ENCODE measurements at regions not wholly inside any gene's neighbourhood (a gene's known extent, or its start where the extent isn't known, plus 50 kb on each side); places are given as distances from the start of the nearest gene placed in this dataset.

DNA sequence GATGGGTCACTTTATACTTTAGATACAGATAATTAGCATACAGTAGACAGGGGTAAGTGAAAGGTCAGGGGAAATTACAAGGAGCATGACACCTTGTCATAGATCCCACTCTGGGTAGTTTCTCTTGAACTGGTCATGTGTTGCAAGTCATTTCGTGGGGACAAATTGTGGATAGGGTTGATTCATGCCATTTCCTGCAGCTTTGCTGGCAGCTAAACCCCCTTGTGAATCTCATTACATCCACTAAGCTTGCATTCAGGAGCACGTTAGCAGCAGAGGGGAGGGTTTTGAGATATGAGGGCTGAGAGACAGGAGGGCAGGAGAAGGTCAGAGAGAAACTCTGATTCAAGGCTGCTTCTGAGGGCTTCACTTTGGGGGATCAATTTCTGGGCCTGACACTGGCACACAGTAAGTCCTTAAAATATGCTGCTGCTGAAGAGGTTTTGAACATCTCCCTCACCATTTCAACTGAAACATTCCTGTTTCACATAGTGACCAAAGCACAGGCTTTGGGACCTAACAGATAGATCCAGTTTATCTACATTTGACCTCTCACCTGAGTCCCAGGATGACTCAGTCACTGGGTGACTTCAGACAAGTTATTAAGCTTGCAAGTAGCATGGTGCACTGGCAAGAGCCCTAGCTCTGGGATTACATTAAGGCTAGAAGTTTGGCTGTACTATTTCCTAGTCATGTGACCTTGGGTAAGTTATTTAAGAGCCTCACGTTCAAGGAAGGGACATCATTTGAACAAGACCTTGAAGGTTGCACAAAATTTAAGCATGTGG is 206.0 kb upstream of the USP24 start:
- DNase-seq, result no peak

DNA sequence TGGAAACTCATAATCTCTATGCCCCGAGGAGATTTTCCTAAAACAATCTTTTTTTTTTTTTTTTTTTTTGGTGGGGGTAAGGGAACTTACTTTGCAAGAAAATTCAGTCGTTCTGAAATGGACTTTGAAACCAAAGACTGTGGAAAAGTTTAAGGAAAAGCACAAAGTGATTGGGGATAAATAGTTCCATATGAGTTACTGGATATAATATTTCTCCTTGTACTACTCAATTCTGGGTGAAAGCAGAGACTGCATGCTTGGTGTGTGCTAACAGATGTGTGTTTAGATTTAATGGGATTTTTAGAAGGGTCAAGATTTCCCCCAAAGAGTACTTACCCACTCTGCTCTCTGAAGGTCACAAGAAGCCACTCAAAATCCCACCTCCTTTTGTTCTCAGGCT is 204.9 kb upstream of the USP24 start:
- DNase-seq, result no peak

DNA sequence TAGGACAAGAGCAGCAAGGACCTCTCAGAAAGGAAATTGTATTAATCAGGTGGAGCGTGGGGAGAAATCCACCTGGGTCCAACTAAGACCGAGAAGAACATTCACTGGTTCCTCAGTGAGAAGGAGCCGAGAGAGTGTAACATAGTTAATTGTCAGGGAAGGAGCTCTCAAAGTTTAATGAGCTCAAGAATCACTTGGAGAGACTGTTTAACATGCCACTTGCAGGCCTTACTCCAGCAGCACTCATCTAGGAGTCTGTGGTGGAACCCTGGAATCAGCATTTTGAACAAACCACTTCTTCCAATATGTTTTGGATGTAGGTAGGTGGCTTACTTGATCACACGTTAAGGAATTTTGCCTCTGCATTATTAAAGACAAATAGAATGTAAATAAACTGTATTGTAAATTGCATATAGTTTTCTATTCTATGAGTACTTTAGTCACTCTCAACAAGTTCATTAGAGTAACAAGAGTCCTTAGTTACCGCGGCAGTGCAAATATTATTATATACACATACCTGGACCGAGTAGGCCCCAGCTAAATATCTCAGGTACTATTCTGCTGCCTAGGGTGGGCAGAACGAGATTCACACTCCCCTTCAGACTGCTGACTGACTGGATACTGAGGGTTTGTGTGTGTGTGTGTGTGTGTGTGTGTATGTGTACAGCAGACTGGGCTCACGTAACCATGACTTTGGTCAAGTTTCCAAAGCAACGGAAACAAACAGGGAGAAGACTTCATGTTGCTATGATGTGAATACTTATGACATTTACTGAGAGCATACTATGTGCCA is 203.2 kb upstream of the USP24 start:
- no peak for DNase-seq

DNA sequence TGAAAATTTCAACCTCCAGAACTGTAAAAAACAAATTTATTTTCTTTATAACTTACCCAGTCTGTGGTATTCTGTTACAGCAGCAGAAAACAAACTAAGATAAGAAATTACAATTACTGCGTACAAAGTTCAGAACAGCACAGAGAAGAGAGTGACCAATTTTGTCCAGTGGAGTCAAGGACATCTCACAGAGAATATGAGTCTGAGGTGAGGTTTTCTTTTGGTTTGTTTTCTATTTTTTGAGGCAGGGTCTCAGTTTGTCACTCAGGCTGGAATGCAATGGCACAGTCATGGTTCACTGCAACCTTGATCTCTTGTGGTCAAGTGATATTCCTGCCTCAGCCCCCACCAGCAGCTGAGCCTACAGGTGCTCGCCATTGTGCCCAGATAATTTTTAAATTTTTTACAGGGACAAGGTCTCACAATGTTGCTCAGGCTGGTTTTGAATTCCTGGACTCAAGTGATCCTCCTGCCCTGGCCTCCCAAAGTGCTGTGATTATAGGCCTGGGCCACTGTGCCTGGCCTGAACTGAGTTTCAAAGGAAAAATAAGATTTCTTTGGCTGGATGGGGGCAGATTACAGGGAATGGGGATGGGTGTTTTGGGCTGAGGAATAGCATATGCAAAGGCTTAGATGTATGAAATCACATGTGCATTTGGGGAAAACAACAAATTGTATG is 201.1 kb upstream of the USP24 start:
- DNase-seq, result no peak

DNA sequence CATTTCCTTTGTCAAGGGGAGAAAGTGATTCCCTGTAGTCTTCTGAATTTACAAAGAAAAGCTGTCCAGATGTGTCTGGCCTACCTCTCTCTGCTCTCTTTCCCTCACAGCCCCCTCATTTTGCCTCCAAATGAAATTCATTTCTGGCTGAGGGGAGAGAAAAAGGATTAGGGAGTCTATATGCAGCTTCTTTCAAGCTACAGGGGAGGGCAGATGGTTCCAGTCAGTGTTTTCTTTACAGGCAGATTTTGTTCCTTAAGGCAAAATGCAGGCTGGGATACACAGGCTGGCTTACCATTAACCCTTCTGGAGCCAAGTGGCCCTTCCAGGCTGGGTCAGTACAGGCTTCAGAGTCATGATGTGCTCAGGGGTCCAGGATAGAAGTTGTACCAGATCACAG is 198.1 kb upstream of the USP24 start:
- no peak for DNase-seq

DNA sequence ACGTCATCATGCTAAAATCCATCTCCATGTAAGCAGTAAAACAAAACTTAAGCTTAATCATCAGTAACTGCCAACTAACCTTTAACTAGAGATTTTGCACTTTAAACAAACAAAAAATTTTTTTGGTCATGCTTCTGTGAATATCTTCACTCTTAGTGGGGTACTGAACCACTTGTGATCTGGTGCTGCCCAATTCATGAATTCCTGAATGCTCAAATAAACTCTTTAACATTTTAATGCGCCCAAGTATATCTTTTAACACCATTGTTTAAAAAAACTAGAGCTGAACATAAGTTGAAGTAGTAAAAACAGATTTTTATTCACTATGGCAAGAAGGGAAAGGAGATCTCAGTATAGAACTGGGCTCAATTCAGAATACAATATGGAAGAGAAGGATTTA is 196.9 kb upstream of the USP24 start:
- DNase-seq, result no peak

DNA sequence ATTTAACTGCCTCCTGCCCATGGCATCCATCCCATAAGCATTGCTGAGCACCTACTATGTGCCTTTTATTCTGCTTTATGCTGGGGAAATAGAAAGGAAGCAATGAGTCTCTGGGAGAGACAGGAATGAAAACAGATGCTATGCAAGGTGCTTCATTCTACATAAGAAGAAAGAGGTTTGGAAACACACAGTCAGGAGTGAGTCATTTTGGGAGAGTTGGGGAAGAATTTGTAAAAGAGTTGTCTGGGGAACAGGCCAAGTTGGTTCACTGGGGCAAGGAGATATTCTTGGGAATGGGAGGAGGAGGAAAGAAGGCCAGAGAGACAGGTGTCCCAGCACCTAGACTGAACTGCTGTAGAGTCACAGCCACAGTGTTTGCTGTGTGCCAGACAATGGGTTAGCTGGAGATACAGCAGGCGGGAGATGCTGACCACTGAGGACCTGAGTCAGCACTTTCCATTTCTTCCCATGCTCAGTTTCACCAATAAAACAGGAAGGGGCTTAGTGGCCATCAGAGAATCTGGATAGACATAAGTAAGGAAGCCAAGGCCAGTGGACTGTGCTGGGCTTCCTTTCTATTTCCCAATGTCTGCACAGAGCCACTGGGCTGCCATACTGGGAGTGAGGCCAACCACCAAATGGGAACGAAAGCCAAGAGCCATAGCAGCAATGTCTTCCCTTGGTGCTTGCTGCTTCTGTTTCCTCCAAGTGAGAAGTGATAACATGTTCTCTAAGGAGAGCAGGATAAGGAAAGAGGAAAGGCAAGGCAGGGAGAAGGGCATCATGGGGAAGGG is 187.7 kb upstream of the USP24 start:
- no peak for DNase-seq

DNA sequence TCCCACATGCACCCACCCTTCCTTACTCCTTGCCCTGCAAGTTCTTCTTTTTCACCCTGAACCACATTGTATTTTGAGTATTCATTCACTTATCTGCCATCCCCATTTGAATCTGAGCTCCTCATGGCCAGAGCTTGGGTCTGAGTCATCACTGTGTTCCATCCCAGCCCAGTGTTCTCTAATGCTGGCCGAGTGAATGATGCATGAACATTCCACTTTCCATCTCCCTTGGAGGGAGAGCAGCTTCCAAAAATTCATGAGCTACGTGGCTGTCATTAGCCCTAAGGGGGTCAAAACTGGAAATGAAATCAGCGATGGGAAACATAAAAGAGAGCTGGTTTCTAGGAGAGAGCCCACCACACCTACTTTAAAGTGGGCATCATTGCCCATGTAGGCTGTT is 187.0 kb upstream of the USP24 start:
- no peak for DNase-seq

DNA sequence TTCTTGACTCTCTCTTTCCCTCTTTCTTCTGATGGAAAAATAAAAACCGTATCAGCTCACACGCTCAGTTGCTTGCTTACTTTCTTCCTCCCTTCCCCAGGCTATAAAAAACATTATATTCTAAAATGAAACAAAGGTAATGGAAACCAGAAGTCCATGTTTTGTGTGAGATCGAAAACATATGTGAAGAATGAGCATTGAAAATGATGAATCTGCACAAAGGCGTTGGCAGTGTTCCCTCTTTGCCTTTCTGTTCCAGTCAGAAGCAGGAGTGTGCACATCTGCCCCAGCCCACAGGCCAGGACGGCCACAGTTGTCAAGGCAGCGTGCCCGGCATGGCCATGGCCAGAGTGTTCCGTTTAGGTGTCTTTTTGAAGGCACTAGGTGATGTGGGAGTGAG is 185.3 kb upstream of the USP24 start:
- DNase-seq, result no peak

DNA sequence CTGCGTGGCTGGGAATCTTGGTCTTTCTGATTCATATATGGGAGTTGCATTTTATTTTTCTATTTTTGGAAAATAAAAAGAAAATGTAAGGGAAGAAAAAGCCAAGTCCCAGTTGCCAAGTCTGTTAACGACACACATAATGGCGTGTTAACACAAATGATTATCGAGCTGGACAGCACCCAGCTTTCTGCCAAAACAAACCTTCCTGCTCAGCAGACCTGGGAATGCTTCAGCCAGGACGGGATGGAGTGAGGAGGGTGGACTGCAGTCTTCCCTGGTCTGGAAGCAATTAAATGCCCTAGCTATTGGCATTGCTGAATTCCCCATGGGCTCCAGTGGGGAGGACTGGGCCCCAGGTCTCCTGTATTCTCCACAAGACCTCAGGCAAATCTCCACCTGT is 184.2 kb upstream of the USP24 start:
- no peak for DNase-seq

DNA sequence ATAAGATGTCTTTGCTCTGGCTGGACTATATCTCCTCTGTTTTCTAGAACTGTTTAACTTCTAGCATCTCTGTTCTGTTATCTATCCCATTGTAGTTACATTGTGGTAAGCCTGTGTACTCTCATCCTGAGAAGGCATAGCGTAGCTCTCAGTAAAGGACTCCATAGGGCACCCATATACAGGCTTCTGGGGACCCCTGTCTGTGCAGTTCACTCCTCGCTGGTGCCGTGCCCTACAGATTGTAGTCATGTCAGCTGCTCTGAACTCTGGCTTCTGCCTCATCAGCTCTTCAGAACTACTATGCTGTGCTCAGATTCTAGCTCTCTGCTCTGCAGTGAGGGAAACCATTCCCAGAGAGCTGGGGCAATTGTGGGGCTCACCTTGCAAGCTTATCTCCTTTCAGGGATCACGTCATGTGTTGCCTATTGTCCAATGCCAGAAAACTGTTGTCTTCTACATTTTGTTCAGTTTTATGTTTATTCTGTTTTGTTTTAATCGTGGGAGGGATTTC is 181.3 kb upstream of the USP24 start:
- no peak for DNase-seq

DNA sequence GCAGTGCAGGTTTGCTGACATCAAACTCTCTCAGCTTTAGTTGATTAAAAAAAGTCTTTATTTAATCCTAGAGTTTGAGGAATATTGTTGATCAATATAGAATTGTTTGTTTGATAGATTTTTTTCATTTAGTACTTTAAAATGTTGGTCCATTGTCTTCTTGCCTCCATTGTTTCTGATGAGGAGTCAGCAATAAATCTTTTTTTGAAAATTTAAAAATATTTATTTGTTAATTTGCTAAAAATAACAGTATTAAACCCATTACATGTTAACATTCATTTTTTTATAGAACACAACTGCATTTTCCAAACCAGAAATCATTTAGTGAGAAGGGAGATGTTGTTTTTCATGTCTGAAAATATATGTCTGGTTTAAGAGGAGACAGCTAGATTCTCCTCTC is 173.8 kb upstream of the USP24 start:
- no peak for DNase-seq

DNA sequence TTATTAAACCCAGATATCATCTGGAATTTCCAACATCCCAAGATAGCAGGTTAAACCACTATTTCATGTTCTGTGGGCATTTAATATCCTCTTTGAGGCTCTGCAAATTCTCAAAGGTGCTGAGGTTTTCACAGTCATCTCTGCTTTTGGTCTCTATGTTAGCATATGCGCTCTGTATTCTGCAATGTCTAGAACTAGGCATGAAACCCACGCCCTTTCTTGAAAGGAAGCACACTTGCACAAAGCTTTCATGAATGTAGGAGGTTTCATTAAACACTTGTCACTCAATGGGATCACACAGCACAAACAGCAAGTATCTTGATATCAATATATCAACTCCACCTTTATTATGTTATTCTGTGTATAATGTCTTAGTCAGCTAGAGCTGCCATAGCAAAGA is 172.0 kb upstream of the USP24 start:
- DNase-seq, result no peak

DNA sequence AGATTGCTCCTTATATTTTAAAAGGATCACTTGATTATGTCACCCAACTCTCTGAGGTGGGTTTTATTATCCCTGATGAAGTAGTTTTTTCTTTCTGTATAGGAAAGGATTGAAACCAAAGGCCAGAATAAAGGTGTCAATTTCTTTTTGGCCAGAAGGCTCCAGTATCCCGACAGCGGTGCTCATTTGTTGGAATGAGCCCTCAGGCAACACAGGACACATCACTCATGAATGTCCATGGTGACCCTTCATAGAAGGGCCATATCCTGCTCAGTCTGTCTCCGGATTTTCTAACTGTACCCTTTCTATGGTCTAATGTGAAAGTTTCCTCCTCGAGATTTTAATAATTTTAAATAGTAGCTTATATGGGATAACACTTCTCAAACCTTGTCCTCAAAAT is 171.3 kb upstream of the USP24 start:
- DNase-seq, result no peak

DNA sequence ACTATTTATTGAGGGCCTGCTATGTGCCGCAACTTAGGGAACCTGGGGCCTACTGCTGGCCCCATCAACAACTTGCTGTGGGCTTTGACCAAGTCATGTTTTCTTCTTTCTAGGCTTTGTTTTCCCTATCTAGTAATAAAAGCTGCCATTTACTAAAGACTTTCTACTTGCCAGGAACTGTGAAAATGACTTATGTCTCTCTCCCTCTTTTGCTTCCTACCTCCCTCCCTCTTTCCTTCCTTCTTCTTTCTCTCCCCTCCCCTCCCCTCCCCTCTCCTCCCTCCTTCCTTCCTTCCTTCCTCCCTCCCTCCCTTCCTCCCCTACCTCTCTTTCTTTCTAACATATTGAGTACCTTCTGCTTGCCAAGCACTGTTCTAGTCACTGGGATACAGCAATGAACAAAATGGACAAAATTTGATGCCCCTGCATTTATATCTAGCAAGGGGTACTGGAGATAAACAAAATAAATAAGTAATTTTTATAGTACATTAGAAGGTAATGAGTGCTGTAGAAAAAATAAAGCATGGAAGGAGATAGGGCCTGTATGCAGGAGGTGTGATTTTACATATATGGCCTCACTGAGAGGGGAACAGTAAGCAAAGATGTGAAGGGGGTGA is 170.3 kb upstream of the USP24 start:
- DNase-seq, result no peak

DNA sequence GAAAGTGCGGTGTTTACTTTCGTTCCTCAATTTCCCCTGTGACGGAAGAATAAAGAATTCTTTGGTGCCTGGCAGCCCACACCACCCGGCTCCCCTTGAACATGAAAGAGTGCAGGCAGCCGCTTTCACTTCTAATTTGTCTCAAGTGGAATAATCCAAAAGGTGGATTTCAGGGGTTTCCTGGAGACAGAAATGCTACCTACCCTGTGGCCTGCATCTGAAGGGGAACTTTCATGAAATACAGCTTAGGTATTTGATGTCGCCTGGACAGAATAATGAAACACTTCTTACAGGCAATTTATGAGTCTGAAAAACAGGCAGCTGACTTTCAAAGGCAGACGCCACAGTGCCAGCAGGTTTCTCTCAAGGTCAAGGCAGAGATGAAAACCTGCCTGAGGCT is 169.5 kb upstream of the USP24 start:
- DNase-seq, result no peak

DNA sequence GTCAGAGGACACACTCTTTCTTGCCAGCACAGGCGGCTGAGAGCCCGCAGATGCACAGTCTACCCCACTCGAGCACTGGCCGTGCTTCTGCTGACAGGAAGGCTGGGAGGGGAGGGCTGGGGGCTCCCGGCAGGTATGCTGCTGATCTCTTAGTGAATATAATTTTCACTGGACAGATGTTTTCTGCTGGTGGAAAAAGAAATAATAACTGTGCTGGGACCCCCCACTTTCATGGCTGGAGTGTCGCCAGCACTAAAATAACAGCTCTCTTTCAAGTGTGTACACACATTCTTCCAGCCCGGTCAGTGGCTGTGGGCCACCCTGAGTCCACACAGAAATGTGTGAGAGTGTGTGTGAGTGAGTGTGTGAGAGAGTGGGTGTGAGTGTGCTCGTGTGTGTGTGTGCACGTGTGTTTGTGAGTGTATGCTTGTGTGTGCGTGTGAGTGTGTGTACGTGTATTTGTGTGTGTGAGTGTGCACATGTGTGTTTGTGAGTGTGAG is 167.7 kb upstream of the USP24 start:
- no peak for DNase-seq

DNA sequence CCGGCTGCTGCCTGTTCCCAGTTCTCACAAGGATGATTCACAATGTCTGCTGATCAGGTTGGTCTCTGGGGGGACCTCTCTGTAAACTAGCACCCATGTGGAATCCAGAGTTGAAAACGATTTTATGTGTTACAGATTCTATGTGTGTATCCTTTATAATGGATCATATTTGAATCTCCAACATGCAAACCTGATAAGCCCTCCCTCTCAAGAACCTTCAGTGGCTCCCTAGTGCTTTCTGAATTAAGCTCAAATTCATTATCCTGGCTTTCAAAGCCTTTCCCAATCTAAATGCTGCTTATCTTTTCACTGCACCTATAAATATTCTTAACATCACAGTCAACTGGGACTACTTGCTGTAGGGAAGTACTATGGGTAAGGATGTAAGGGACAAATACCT is 166.8 kb upstream of the USP24 start:
- no peak for DNase-seq

DNA sequence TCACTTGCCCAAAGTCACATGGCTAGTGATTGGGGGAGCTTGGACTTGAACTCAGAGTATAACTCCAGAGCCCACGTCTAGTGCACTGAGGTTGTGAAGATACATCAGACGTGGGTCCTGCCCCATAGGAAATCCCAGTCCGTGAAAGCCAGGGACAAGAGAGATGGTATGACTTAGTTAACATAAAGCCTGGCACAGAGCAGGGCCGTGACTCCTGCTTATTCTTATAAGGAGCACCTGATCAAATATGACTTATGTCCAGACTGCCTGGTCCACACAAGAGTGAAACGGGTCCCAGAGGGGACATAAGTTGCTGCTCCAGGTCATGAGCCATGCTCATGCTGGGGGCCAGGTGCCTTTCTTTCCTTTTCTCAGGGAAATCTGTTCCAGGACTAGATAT is 166.3 kb upstream of the USP24 start:
- no peak for DNase-seq

DNA sequence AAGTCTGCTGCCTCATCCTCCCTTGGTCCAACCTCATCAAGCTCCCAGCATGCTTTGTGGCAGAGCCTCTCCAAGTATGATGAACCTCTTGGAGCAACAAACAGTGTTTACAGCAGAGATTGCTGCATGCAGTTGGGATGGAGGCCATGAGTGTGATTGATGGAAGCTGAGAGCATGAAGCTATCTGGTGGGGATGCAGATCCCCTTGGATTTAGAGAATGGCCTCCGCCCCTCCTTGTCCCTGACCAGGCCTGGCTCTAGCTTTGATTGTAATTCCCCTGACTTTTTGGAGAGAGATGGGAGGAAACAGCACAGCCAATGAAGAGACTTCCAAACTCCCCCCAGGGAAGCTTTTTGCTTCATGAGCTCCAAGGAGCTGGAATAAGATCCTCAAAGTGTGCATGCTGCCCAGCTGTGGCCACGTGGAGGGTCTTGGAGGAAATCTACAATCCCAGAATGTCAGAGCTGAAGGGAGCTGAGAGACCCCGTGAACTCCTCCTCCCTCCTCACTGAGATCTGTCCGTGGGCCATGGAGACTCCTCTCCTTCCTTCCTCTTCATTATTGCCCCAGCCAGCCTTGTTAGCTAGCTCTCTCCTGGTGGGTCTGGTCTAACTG is 165.3 kb upstream of the USP24 start:
- no peak for DNase-seq

DNA sequence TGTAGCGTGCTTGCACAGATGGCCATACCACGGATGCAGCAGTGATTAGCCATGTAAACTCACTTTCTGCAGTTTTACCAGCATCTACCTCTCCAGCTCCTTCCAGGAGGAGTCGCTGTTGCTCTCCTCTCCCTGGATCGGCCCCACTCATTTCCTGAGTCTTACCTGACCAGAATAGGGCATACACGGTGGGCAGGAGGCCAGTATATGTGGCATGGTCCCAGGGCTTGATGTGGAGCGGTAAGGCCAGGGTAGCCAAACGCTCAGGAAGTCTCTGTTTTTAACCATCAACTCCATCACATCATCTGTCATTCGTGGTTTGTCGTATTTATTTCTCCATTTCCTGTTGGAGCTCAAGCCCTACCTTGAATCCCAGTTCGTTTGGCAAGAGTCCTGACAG is 163.4 kb upstream of the USP24 start:
- DNase-seq, result no peak

DNA sequence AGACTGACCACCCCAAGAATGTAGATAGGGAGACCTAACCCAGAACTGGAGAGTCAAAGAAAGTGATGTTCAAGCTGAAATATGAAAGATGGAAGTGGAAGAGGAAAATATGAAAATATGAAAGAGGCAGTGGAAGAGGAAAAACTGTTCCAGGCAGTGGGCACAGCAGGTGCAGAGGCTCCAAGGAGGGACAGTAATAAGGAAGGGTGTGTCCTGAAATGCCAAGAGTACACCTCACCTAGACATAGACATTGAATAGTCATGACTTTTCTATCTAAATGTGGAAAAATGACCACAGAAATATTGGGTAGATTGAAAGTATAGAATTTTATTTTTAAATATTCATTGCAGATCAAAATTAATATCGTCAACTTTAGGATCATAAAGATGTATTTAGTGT is 161.7 kb upstream of the USP24 start:
- no peak for DNase-seq
